ENCODE measurements at regions not wholly inside any gene's neighbourhood (a gene's known extent, or its start where the extent isn't known, plus 50 kb on each side); places are given as distances from the start of the nearest gene placed in this dataset.

DNA sequence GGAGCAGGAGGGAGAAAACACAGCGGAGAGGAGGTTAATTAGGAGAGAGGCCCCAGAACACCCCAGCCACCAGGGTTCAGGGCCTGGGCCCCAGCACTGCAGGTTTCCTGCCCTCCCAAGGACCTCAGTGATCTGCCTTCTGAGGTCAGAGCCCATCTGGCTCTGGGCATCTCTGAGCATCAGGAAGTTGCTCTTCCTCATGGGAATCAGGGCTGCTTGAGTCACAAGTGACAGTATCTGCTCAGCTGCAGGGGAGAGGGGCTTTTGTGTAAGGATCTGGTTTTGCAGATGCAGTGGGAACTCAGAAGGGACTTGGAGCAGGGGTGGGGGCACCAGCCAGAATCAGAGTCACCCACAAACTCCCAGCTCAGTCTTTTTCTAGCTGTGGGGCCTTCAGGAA lies 472.1 kb downstream of the PTPRU start:
- in situ Hi-C loops (cut with HindIII; ENCODE audit: low pct_ligation_motif_present, low sequenced_read_pairs) = loop anchor here (25.0 kb wide), 1 partner anchor 471 kb away; the partner anchor contains the start of genes MECR and PTPRU
- TF ChIP-seq, protein P1, sequence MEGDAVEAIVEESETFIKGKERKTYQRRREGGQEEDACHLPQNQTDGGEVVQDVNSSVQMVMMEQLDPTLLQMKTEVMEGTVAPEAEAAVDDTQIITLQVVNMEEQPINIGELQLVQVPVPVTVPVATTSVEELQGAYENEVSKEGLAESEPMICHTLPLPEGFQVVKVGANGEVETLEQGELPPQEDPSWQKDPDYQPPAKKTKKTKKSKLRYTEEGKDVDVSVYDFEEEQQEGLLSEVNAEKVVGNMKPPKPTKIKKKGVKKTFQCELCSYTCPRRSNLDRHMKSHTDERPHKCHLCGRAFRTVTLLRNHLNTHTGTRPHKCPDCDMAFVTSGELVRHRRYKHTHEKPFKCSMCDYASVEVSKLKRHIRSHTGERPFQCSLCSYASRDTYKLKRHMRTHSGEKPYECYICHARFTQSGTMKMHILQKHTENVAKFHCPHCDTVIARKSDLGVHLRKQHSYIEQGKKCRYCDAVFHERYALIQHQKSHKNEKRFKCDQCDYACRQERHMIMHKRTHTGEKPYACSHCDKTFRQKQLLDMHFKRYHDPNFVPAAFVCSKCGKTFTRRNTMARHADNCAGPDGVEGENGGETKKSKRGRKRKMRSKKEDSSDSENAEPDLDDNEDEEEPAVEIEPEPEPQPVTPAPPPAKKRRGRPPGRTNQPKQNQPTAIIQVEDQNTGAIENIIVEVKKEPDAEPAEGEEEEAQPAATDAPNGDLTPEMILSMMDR (IDR thresholded peaks at IDR 0.05; ENCODE audit: low read depth, low read length, missing control alignments) = no peak
- no peak overlapping the region for H3K4me3 ChIP-seq (ENCODE audit: low read depth, low read length)
- H3K27me3 ChIP-seq (replicated peaks) = no peaks in the 10 kb centered on the region
- no peaks in the 10 kb centered on the region for H3K36me3 ChIP-seq (replicated peaks)
- peak overlapping the region; percentile 56 for H3K27ac ChIP-seq
- DNase-seq = no peak

DNA sequence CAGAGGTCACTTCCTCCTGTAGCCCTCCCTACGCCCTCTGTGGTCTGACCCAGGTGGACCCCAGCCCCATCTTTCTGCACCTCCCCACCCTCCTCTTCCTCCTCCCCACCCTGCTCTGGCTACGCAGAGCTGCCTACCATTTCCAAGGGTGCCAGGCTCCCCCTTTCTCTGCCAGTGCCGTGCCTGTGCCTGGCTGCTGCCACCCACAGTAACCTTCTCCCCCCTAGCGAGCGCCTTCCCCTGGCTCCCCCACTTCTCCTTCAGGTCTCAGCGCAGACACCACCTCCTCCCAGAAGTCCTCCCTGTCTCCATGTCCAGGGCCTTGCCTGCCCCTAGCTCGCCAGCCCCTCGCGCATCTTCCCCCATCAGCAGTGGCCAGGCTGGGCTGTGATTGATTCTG lies 471.5 kb downstream of the PTPRU start:
- Histone ChIP-seq H3K27ac (no peak overlapping the region), H3K4me3 (ENCODE audit: low read depth, low read length) (no peak overlapping the region)
- in situ Hi-C loops (cut with HindIII; ENCODE audit: low pct_ligation_motif_present, low sequenced_read_pairs) = loop anchor here (25.0 kb wide), 1 partner anchor 470 kb away; the partner anchor contains the start of genes MECR and PTPRU

DNA sequence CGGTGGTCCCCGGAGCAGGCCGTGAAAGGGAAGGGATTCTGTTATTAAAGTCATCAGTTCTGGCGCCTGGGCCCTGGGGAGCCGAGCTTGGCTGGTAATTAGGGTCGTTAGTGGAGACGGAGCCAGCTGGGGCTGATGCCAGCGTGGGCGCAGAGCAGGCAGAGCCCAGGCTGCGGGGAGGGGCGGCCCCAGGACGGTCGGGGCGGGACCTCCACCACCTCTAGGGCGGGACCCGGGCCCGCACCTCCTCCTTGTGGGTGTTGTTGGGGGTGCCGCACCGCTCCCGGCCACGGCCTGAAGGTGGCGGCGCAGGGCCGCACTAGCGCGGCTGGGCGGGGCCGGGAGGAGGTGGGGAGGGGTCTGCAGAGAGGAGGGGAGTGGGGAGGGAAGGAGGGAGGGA lies 470.6 kb downstream of the PTPRU start:
- DNase-seq = no peak
- Histone ChIP-seq H3K4me3 (ENCODE audit: low read depth, low read length) (peak overlapping the region; percentile 24), H3K27ac (no peak overlapping the region), H3K36me3 (replicated peaks) (no peaks in the 10 kb centered on the region), H3K27me3 (replicated peaks) (no peaks in the 10 kb centered on the region)
- in situ Hi-C loops (cut with HindIII; ENCODE audit: low pct_ligation_motif_present, low sequenced_read_pairs) = loop anchor here (25.0 kb wide), 1 partner anchor 470 kb away; the partner anchor contains the start of genes MECR and PTPRU
- TF ChIP-seq, protein P1 (IDR thresholded peaks at IDR 0.05; ENCODE audit: low read depth, low read length, missing control alignments) = peak; percentile 60

More for the DNA sequence above, 471.5 kb downstream of the PTPRU start:
- Histone ChIP-seq H3K27me3 (replicated peaks) (no peaks in the 10 kb centered on the region), H3K36me3 (replicated peaks) (no peaks in the 10 kb centered on the region)
- TF ChIP-seq, protein P1 (IDR thresholded peaks at IDR 0.05; ENCODE audit: low read depth, low read length, missing control alignments) = no peak
- DNase-seq = no peak

DNA sequence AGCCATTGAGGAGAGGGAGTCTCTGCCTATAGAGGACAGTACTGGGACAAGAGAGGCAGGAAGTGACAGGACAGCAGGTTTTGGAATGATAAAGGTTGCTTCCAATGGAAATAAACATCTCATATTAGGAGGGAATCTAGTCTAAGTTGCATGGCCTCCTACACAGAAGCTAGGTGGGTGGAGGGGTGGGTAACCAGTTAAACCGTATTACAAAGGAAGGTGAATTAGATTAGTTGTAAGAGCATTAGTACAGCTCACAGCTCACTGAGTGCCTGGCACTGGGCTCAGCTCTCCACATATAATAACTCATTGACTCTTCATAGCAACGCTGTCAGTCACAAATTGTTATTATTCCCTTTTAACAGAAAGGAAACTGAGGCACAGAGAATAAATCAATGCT lies 468.1 kb downstream of the PTPRU start:
- no peaks in the 10 kb centered on the region for H3K27me3 ChIP-seq (replicated peaks)
- no peak overlapping the region for H3K4me3 ChIP-seq (ENCODE audit: low read depth, low read length)
- DNase-seq = no peak
- H3K36me3 ChIP-seq (replicated peaks) = no peaks in the 10 kb centered on the region
- no peak overlapping the region for H3K27ac ChIP-seq
- TF ChIP-seq, protein P1 (IDR thresholded peaks at IDR 0.05; ENCODE audit: low read depth, low read length, missing control alignments) = no peak
- in situ Hi-C loops (cut with HindIII; ENCODE audit: low pct_ligation_motif_present, low sequenced_read_pairs) = loop anchor here (25.0 kb wide), 1 partner anchor 467 kb away; the partner anchor contains the start of genes MECR and PTPRU

DNA sequence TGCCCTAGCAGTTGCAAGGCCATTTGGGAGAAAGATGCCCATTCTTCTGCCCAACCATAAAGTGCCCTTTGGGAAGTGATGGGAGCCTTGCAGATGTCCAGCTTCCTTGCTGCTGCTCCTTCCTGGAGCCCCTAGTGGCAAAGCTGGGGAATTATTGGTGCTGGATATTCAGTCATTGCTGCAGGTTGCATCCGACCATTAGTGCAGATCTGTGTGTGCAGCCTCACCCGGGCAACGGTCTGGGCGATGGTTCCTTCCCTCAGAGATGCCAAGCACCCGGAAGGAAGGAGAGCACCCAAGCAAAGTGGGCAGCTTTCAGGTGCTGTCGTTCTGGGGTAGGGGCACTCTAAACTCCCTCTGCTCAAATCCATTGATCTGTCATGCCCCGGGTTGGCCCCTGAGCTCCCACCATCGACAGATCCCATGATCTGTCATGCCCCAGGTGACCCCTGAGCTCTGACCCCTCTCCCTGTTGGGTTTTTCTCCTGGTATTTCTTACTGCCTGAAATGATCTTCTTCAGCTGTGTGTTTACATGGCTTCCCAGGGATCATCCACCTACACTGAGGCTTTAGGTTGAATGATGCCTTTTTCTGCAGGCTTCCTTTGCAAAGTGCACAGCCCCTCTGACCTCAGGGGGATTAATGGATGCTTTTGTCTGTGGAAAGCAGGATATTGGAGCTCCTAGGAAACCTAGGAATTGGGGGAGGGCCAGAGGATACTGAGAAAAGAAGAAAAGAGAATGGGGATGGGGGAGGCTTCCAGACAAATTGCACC lies 467.5 kb downstream of the PTPRU start:
- peak; percentile 42 for DNase-seq
- in situ Hi-C loops (cut with HindIII; ENCODE audit: low pct_ligation_motif_present, low sequenced_read_pairs) = loop anchor here (25.0 kb wide), 1 partner anchor 466 kb away; the partner anchor contains the start of genes MECR and PTPRU
- Histone ChIP-seq H3K27me3 (replicated peaks) (no peaks in the 10 kb centered on the region), H3K36me3 (replicated peaks) (no peaks in the 10 kb centered on the region), H3K27ac (no peak overlapping the region), H3K4me3 (ENCODE audit: low read depth, low read length) (no peak overlapping the region)
- TF ChIP-seq, protein P1 (IDR thresholded peaks at IDR 0.05; ENCODE audit: low read depth, low read length, missing control alignments) = peak; percentile 91
